Memory B cell (primary cell): ENCODE measurements at regions not wholly inside any gene's neighbourhood (a gene's known extent, or its start where the extent isn't known, plus 50 kb on each side); places are given as distances from the start of the nearest gene placed in this dataset.
A peak's percentile ranks its signal among the peaks of the same experiment; 100 is the strongest.

Source experiments
- ATAC-seq: fragments of 150-1000 bp; cut with Tn5 transposase; 2 replicates; pipeline ENCODE4 v1.10.0; 2021; ENCODE audit warnings: low read depth, mild to moderate bottlenecking, moderate library complexity
- DNase-seq, 2 donors: peaks; one replicate each; pipeline ENCODE4 v3.0.0; 2022; ENCODE audit warnings: low spot score in 2 of 2
- H3K27ac Mint-ChIP-seq: one replicate; pipeline ENCODE4 v1.8.0; 2022; ENCODE audit warnings: mild to moderate bottlenecking, moderate library complexity, mixed read lengths
- H3K27me3 Mint-ChIP-seq: one replicate; pipeline ENCODE4 v1.8.0; 2022; ENCODE audit warnings: mixed read lengths
- H3K36me3 Mint-ChIP-seq: one replicate; pipeline ENCODE4 v1.8.0; 2022; ENCODE audit warnings: mild to moderate bottlenecking, mixed read lengths
- H3K4me1 Mint-ChIP-seq: one replicate; pipeline ENCODE4 v1.8.0; 2022; ENCODE audit warnings: mixed read lengths
- H3K4me3 Mint-ChIP-seq: one replicate; pipeline ENCODE4 v1.8.0; 2022; ENCODE audit warnings: mild to moderate bottlenecking, moderate library complexity, mixed read lengths
- H3K9me3 Mint-ChIP-seq: one replicate; pipeline ENCODE4 v1.8.0; 2022; ENCODE audit warnings: mixed read lengths

DNA sequence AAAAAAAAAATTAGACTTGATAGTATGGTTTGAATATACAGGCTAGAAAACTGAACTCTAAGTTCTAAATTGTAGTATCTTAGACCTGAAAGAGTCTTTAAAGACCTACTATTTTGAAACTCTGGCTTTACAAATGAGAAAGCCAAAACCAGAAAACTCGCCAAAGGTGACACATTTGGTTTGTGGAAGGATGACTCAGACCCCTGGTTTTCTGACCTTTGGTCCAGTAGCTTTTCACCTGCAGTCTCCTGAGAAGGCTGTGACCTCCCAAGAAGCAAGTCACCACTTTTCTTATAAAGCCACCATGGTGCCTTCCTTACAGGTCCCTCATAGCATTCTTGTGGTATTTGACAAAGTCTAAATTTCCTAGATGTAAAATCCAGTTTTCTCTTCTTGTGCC lies 102.1 kb upstream of the CEP78 start:
- Mint-ChIP-seq H3K4me3 (no peak overlapping the region), H3K36me3 (peaks cover 2% of the 10 kb centered on the region), H3K4me1 (peaks cover 7% of the 10 kb centered on the region), H3K9me3 (peaks cover 6% of the 10 kb centered on the region), H3K27ac (no peak overlapping the region), H3K27me3 (peaks cover 1% of the 10 kb centered on the region)
- ATAC-seq (no peak), DNase-seq (no peak)

GRCh38 chr9:78132701-78133058 lies 101.1 kb upstream of the GNAQ start:
- peak; percentile 42 for ATAC-seq
- H3K27me3 Mint-ChIP-seq, result peaks cover 4% of the 10 kb centered on the region
- peaks cover 4% of the 10 kb centered on the region for H3K9me3 Mint-ChIP-seq
- H3K4me3 Mint-ChIP-seq, result peak overlapping the region; percentile 3
- H3K27ac Mint-ChIP-seq, result no peak overlapping the region
- peaks cover 7% of the 10 kb centered on the region for H3K4me1 Mint-ChIP-seq
- peaks cover 3% of the 10 kb centered on the region for H3K36me3 Mint-ChIP-seq
- no peak for DNase-seq

DNA sequence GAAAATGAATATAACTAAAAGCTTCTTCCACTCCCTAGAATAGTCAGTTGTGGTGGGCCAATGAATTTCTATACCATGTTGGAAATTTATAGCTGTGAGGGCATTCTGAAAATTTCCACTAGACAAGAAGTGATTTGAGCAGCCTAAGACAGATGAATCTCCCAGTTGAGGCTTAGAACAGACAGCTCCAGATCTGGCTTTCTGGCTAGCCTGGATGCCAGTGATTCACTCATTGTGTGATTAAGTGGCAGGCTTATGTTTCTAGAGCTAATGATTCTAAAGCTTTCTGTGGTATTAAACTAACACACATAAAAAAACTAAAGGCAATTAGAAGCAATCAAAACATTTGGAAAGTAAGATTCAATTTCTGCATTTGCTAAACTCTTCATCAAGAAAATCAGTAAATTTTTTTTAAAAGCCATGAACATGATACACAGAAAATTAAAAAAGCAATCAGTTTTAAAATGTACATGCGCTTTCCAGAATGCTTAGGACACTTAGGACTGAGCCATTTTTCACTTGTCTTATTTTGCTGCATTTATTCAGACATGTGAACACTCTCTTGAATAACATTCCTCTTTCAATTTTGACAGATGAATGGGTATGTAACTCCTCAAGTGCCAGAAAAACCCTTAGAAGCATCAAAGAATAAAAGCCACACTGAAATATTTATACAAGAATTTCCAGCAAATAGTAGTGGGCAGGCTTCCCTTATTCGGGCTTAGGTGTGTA lies 100.5 kb upstream of the GNAQ start:
- Mint-ChIP-seq H3K36me3 (peaks cover 2% of the 10 kb centered on the region), H3K4me3 (peak overlapping the region; percentile 3)

DNA sequence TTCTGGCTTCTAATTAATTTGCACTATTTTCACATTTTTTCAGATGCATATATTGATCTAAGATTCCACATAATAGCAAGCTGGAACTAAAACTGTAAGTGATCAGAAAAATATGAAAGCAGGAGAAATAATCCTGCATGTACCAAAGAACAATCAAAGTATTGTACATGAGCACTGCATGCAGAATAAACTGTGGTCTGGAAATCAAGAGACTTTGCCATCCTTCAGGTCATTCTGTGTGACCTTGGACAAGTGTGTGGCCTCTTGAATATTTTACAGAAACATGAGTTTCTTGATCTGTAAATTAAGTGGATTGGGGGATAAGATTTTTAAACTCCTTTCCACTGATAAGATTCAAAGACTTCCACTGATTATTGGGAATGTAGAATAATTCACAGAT lies 99.2 kb upstream of the GNAQ start:
- DNase-seq, result no peak
- ATAC-seq, result no peak
- no peaks in the 10 kb centered on the region for H3K9me3 Mint-ChIP-seq
- H3K36me3 Mint-ChIP-seq, result peaks cover 2% of the 10 kb centered on the region
- H3K27ac Mint-ChIP-seq, result no peak overlapping the region
- H3K4me3 Mint-ChIP-seq, result no peak overlapping the region
- peaks cover 13% of the 10 kb centered on the region for H3K27me3 Mint-ChIP-seq
- peaks cover 7% of the 10 kb centered on the region for H3K4me1 Mint-ChIP-seq

More for the DNA sequence above, 100.5 kb upstream of the GNAQ start:
- DNase-seq (no peak), ATAC-seq (no peak)
- H3K9me3 Mint-ChIP-seq, result peaks cover 1% of the 10 kb centered on the region
- H3K27me3 Mint-ChIP-seq, result peaks cover 6% of the 10 kb centered on the region
- H3K27ac Mint-ChIP-seq, result no peak overlapping the region
- H3K4me1 Mint-ChIP-seq, result peaks cover 7% of the 10 kb centered on the region

DNA sequence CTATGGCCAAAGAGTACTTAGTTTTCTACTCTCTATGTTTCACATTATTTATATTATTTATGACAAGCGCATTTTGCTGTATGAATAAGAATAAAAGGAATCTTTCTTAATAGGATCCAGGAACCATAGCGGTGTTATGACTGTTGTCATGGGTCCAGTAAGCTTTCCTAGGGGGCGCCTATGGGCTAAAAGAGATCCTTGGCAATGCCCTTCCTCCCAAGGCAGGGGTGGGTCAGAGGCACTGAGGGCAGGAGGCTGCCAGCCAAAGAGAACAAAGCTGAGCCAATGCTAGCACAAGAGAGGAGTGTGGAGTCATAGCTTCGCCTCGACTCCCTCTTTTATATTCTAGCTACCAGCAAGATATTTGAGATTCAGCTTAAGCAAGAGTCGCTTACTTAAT lies 98.4 kb upstream of the GNAQ start:
- Mint-ChIP-seq H3K27me3 (peaks cover 19% of the 10 kb centered on the region), H3K36me3 (peaks cover 2% of the 10 kb centered on the region), H3K4me1 (peaks cover 7% of the 10 kb centered on the region), H3K9me3 (no peaks in the 10 kb centered on the region), H3K4me3 (no peak overlapping the region), H3K27ac (no peak overlapping the region)
- ATAC-seq (no peak), DNase-seq (no peak)

DNA sequence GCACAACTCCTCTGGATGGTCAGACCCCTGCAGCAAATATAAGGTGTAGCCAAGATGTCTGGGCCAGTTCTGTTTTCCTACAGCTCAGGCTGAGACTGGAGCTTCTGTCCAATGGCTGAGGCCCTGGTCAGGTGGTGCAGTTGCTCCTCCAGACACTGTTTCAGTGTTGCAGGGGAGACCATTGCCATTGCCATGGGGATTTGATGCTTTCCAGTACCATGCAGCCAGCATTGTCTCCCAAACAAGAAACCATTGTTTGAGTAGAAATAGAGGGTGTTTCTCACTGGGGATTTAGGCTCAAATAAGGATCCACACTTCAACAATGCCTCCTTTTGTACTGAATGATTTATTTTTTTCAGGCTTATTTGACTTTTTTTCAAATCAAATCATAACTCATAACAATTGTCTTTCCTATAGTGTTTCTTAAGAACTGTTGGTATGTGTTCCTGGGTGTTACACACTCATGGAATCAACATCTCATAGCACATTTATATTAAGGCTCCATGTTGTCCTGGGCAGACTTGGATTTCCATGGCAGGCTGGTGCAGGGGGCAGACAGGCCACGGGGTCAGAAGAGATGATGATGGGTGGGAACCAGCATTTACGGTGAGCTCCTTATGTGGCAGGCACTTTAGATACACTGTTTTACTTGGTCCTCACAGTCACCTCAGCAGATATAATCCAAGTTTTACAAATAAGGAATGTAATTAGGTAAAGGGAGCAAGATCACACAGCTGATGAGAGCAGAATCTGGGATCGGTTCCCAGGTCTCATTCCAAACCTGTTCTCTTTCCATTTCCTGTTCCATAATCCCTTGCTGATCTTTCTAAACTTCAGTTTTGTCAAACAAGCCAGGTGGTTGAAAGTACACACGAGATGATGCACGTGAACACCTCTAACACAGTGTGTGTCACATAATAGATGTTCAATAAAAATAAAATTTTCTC lies 95.9 kb upstream of the GNAQ start:
- peaks cover 2% of the 10 kb centered on the region for H3K9me3 Mint-ChIP-seq
- peaks cover 4% of the 10 kb centered on the region for H3K36me3 Mint-ChIP-seq
- DNase-seq, result no peak
- peaks cover 23% of the 10 kb centered on the region for H3K27me3 Mint-ChIP-seq
- ATAC-seq, result no peak
- no peak overlapping the region for H3K4me3 Mint-ChIP-seq
- H3K4me1 Mint-ChIP-seq, result peaks cover 3% of the 10 kb centered on the region
- H3K27ac Mint-ChIP-seq, result no peak overlapping the region

- peaks cover 2% of the 10 kb centered on the region for H3K9me3 Mint-ChIP-seq
- H3K36me3 Mint-ChIP-seq, result peaks cover 4% of the 10 kb centered on the region
- H3K27me3 Mint-ChIP-seq, result peaks cover 23% of the 10 kb centered on the region
- H3K4me3 Mint-ChIP-seq, result no peak overlapping the region
- no peak for DNase-seq
- no peak overlapping the region for H3K27ac Mint-ChIP-seq
- H3K4me1 Mint-ChIP-seq, result peaks cover 8% of the 10 kb centered on the region
- ATAC-seq, result no peak
These were observed 92.2 kb upstream of the GNAQ start for GRCh38 chr9:78123808-78124207.

DNA sequence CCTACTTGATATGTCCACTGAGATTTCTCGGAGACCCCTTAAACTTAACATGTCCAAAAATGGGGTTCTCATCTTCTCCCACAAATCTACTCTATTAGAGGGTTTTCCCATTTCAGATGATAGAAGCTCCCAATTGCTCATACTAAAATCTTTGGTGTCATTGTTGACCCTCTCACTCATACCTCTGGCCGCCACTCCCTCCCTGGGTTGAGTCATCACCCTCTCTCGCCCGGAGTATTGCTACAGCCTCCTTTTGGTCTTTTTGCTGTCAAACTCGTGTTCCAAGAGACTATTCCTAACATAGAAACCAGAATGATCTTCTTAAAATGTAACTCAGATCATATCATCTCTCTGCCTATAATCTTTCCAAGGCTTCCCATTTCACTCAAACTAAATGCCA lies 91.0 kb upstream of the GNAQ start:
- peaks cover 2% of the 10 kb centered on the region for H3K36me3 Mint-ChIP-seq
- peaks cover 2% of the 10 kb centered on the region for H3K9me3 Mint-ChIP-seq
- H3K4me3 Mint-ChIP-seq, result no peak overlapping the region
- no peak overlapping the region for H3K27ac Mint-ChIP-seq
- peaks cover 13% of the 10 kb centered on the region for H3K4me1 Mint-ChIP-seq
- ATAC-seq, result no peak
- H3K27me3 Mint-ChIP-seq, result peaks cover 20% of the 10 kb centered on the region
- no peak for DNase-seq

DNA sequence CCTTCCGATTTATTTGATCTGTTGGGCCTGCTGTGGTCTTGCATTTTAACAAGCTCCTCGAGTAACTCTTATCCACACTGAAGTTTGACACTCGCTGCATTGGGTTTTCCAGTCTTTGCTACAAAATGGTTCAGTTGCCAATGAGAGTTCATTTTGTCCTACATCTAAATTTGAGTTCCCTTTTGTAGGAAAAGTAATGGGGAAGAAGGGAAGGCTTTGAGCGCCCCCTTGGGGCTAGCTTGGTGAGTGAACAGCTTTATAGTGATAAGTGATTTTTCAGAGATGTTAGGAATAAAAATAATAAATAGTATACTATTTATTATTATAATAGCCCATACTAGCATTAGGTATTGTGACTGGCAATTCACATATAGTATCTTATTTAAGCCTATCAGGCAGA lies 89.9 kb upstream of the GNAQ start:
- DNase-seq, result no peak
- H3K4me3 Mint-ChIP-seq, result no peak overlapping the region
- no peak for ATAC-seq
- H3K36me3 Mint-ChIP-seq, result peaks cover 2% of the 10 kb centered on the region
- no peak overlapping the region for H3K27ac Mint-ChIP-seq
- peaks cover 13% of the 10 kb centered on the region for H3K4me1 Mint-ChIP-seq
- peaks cover 2% of the 10 kb centered on the region for H3K9me3 Mint-ChIP-seq
- H3K27me3 Mint-ChIP-seq, result peaks cover 18% of the 10 kb centered on the region

- Mint-ChIP-seq H3K27me3 (peaks cover 10% of the 10 kb centered on the region), H3K9me3 (peaks cover 2% of the 10 kb centered on the region), H3K4me3 (peak overlapping the region; percentile 27), H3K27ac (no peak overlapping the region), H3K4me1 (peaks cover 20% of the 10 kb centered on the region), H3K36me3 (peaks cover 2% of the 10 kb centered on the region)
- DNase-seq, result peak in 1 of 2 donors; percentile 35
- peak; percentile 95 for ATAC-seq
These were observed 87.3 kb upstream of the GNAQ start for GRCh38 chr9:78118742-78119473.

GRCh38 chr9:78115073-78115472 lies 83.5 kb upstream of the GNAQ start:
- no peak overlapping the region for H3K27ac Mint-ChIP-seq
- H3K27me3 Mint-ChIP-seq, result peaks cover 13% of the 10 kb centered on the region
- DNase-seq (no peak), ATAC-seq (no peak)
- H3K4me3 Mint-ChIP-seq, result no peak overlapping the region
- H3K4me1 Mint-ChIP-seq, result peaks cover 20% of the 10 kb centered on the region
- peaks cover 3% of the 10 kb centered on the region for H3K36me3 Mint-ChIP-seq
- peaks cover 2% of the 10 kb centered on the region for H3K9me3 Mint-ChIP-seq

- no peak overlapping the region for H3K27ac Mint-ChIP-seq
- peaks cover 3% of the 10 kb centered on the region for H3K36me3 Mint-ChIP-seq
These were observed 83.0 kb upstream of the GNAQ start for GRCh38 chr9:78114581-78114980.

GRCh38 chr9:78112406-78112805 lies 80.8 kb upstream of the GNAQ start:
- Mint-ChIP-seq H3K36me3 (peaks cover 6% of the 10 kb centered on the region), H3K27me3 (peaks cover 13% of the 10 kb centered on the region), H3K4me1 (peaks cover 7% of the 10 kb centered on the region), H3K9me3 (peaks cover 8% of the 10 kb centered on the region), H3K27ac (no peak overlapping the region), H3K4me3 (no peak overlapping the region)
- DNase-seq (no peak), ATAC-seq (no peak)

More at GRCh38 chr9:78114581-78114980, 83.0 kb upstream of the GNAQ start:
- Mint-ChIP-seq H3K27me3 (peaks cover 13% of the 10 kb centered on the region), H3K9me3 (peaks cover 2% of the 10 kb centered on the region), H3K4me1 (peaks cover 20% of the 10 kb centered on the region), H3K4me3 (no peak overlapping the region)
- ATAC-seq (no peak), DNase-seq (no peak)

DNA sequence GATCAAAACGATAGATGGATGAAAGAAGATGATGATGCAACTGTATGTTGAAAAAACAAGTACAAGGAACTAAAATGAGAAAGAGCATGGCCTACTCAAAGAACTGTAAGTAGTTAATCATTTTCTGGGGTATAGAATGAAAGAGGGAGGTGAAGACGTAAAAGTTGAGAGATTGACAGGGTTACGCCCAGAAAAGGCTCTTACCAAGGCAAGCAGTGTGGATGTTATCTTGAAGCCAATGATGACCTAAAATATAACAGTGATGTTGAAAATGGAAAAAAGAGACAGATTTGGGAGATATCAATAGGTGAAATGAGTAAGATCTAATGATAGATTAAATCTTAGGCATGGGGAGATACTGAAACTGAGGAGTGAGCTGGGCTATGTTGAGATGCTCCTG lies 80.4 kb upstream of the GNAQ start:
- H3K4me3 Mint-ChIP-seq, result no peak overlapping the region
- DNase-seq, result no peak
- peaks cover 14% of the 10 kb centered on the region for H3K27me3 Mint-ChIP-seq
- H3K36me3 Mint-ChIP-seq, result peaks cover 7% of the 10 kb centered on the region
- peaks cover 11% of the 10 kb centered on the region for H3K9me3 Mint-ChIP-seq
- H3K4me1 Mint-ChIP-seq, result peaks cover 9% of the 10 kb centered on the region
- H3K27ac Mint-ChIP-seq, result no peak overlapping the region
- no peak for ATAC-seq
